RWPE2 (cell line): ENCODE measurements at regions not wholly inside any gene's neighbourhood (a gene's known extent, or its start where the extent isn't known, plus 50 kb on each side); places are given as distances from the start of the nearest gene placed in this dataset.
"Not testable (repeated sequence)": the region's sequence is repeated elsewhere in the genome, so short reads cannot be mapped to it uniquely, and the experiment has no call there.

Experiments used
- ATAC-seq: fragments of 200-7000 bp; cut with Tn5 transposase; 3 replicates; pipeline ENCODE4 v1.9.1; 2021; ENCODE audit warnings: low read depth
- DNase-seq: peaks from one replicate; pipeline ENCODE4 v3.0.0-alpha.2; 2020; ENCODE audit warnings: low spot score
- H3K27ac ChIP-seq: fragments of 450-650 bp; 2 replicates; pipeline ENCODE4 v1.5.1; 2017; ENCODE audit warnings: mild to moderate bottlenecking; ENCODE audit not compliant: poor library complexity, severe bottlenecking
- H3K27me3 ChIP-seq: fragments of 250-450 bp; sonication (Bioruptor Pico); 2 replicates; pipeline ENCODE4 v1.5.1; 2021; ENCODE audit warnings: mild to moderate bottlenecking, moderate library complexity; ENCODE audit not compliant: insufficient read depth, poor library complexity, severe bottlenecking
- H3K36me3 ChIP-seq: fragments of 250-450 bp; sonication (Bioruptor Pico); 2 replicates; pipeline ENCODE4 v1.5.1; 2020; ENCODE audit warnings: low read depth, mild to moderate bottlenecking, moderate library complexity
- H3K4me1 ChIP-seq: fragments of 250-450 bp; sonication (Bioruptor Pico); 2 replicates; pipeline ENCODE4 v1.5.1; 2021; ENCODE audit warnings: mild to moderate bottlenecking, moderate library complexity; ENCODE audit not compliant: insufficient read depth, poor library complexity, severe bottlenecking
- H3K4me3 ChIP-seq: fragments of 250-450 bp; sonication (Bioruptor Pico); 2 replicates; pipeline ENCODE4 v1.5.1; 2021; ENCODE audit warnings: mild to moderate bottlenecking, moderate library complexity; ENCODE audit not compliant: severe bottlenecking
- H3K9me3 ChIP-seq: fragments of 250-450 bp; sonication (Bioruptor Pico); 2 replicates; pipeline ENCODE4 v1.5.1; 2021; ENCODE audit warnings: mild to moderate bottlenecking, moderate library complexity; ENCODE audit not compliant: severe bottlenecking
- TF ChIP-seq, protein P1 (sequence below): fragments of 450-650 bp; IDR thresholded peaks from one replicate; pipeline ENCODE4 v1.5.1; 2017; ENCODE audit warnings: mild to moderate bottlenecking, moderate library complexity; ENCODE audit not compliant: poor library complexity, severe bottlenecking

DNA sequence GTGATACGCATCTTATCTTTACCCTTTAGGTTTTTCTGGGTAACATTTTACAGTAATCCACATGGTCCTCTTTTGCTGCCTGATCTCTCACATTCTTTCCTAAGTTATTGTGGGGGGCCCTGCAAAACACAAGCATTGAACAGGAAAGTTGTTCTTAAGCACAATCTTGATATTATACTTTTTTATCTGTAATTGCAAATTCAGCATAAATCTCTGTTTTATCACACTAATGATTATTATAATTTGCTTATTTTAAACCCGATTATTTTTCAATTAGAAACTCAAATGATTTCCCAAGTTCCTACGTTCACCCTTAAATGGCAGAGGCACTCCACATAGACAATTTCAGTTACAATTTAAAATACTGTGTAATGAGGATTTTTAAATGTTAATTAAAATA, 386.0 kb upstream of the GYPC start:
- Histone ChIP-seq H3K27me3 (peaks cover 3% of the 10 kb centered on the region), H3K36me3 (no peaks in the 10 kb centered on the region), H3K4me3 (no peak overlapping the region), H3K27ac (no peak overlapping the region), H3K9me3 (no peaks in the 10 kb centered on the region), H3K4me1 (no peaks in the 10 kb centered on the region)
- TF ChIP-seq, protein P1, sequence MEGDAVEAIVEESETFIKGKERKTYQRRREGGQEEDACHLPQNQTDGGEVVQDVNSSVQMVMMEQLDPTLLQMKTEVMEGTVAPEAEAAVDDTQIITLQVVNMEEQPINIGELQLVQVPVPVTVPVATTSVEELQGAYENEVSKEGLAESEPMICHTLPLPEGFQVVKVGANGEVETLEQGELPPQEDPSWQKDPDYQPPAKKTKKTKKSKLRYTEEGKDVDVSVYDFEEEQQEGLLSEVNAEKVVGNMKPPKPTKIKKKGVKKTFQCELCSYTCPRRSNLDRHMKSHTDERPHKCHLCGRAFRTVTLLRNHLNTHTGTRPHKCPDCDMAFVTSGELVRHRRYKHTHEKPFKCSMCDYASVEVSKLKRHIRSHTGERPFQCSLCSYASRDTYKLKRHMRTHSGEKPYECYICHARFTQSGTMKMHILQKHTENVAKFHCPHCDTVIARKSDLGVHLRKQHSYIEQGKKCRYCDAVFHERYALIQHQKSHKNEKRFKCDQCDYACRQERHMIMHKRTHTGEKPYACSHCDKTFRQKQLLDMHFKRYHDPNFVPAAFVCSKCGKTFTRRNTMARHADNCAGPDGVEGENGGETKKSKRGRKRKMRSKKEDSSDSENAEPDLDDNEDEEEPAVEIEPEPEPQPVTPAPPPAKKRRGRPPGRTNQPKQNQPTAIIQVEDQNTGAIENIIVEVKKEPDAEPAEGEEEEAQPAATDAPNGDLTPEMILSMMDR, result no peak
- no peak for ATAC-seq
- DNase-seq, result no peak

DNA sequence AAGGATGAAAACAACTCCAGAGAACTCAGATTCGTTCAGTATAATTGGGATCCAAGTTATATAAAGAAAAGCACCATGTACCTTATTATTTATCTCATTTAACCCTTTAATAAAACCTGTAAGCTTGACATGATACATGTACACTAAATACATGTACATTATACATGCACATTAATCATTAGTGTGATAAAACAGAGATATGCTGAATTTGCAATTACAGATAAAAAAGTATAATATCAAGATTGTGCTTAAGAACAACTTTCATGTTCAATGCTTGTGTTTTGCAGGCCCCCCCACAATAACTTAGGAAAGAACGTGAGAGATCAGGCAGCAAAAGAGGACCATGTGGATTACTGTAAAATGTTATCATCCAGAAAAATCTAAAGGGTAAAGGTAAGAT, 385.4 kb upstream of the GYPC start:
- TF ChIP-seq, protein P1, result no peak
- DNase-seq (no peak), ATAC-seq (no peak)
- peaks cover 3% of the 10 kb centered on the region for H3K27me3 ChIP-seq
- no peak overlapping the region for H3K27ac ChIP-seq
- H3K36me3 ChIP-seq, result no peaks in the 10 kb centered on the region
- H3K9me3 ChIP-seq, result no peaks in the 10 kb centered on the region
- no peak overlapping the region for H3K4me3 ChIP-seq
- no peaks in the 10 kb centered on the region for H3K4me1 ChIP-seq

GRCh38 chr2:126272401-126272800, 383.6 kb upstream of the GYPC start:
- ATAC-seq, result no peak
- TF ChIP-seq, protein P1, result no peak

GRCh38 chr2:126275098-126275497, 380.9 kb upstream of the GYPC start:
- Histone ChIP-seq H3K4me1 (no peaks in the 10 kb centered on the region), H3K36me3 (no peaks in the 10 kb centered on the region), H3K27me3 (no peaks in the 10 kb centered on the region), H3K9me3 (no peaks in the 10 kb centered on the region), H3K4me3 (no peak overlapping the region), H3K27ac (no peak overlapping the region)
- DNase-seq (no peak), ATAC-seq (no peak)
- TF ChIP-seq, protein P1, result no peak

More at GRCh38 chr2:126272401-126272800, 383.6 kb upstream of the GYPC start:
- DNase-seq, result no peak
- Histone ChIP-seq H3K27ac (no peak overlapping the region), H3K4me3 (no peak overlapping the region), H3K4me1 (no peaks in the 10 kb centered on the region), H3K36me3 (no peaks in the 10 kb centered on the region), H3K9me3 (no peaks in the 10 kb centered on the region), H3K27me3 (peaks cover 3% of the 10 kb centered on the region)

GRCh38 chr2:126276268-126276667, 379.7 kb upstream of the GYPC start:
- ATAC-seq, result not testable (repeated sequence)

More at GRCh38 chr2:126276268-126276667, 379.7 kb upstream of the GYPC start:
- DNase-seq, H3K4me3 ChIP-seq, H3K36me3 ChIP-seq, H3K27ac ChIP-seq, H3K9me3 ChIP-seq, H3K27me3 ChIP-seq, H3K4me1 ChIP-seq: not testable (repeated sequence)
